ENCODE measurements at regions not wholly inside any gene's neighbourhood (a gene's known extent, or its start where the extent isn't known, plus 50 kb on each side); places are given as distances from the start of the nearest gene placed in this dataset.

GRCh38 chr4:66853845-66854244 lies 691.5 kb downstream of the CENPC start:
- TF ChIP-seq, protein P1, sequence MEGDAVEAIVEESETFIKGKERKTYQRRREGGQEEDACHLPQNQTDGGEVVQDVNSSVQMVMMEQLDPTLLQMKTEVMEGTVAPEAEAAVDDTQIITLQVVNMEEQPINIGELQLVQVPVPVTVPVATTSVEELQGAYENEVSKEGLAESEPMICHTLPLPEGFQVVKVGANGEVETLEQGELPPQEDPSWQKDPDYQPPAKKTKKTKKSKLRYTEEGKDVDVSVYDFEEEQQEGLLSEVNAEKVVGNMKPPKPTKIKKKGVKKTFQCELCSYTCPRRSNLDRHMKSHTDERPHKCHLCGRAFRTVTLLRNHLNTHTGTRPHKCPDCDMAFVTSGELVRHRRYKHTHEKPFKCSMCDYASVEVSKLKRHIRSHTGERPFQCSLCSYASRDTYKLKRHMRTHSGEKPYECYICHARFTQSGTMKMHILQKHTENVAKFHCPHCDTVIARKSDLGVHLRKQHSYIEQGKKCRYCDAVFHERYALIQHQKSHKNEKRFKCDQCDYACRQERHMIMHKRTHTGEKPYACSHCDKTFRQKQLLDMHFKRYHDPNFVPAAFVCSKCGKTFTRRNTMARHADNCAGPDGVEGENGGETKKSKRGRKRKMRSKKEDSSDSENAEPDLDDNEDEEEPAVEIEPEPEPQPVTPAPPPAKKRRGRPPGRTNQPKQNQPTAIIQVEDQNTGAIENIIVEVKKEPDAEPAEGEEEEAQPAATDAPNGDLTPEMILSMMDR (IDR thresholded peaks at IDR 0.05), result no peak
- no peak for TF ChIP-seq TAF1 (IDR thresholded peaks at IDR 0.05; ENCODE audit: borderline replicate concordance, low read depth, low read length)
- TF ChIP-seq, protein P2, sequence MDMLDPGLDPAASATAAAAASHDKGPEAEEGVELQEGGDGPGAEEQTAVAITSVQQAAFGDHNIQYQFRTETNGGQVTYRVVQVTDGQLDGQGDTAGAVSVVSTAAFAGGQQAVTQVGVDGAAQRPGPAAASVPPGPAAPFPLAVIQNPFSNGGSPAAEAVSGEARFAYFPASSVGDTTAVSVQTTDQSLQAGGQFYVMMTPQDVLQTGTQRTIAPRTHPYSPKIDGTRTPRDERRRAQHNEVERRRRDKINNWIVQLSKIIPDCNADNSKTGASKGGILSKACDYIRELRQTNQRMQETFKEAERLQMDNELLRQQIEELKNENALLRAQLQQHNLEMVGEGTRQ (IDR thresholded peaks at IDR 0.05; ENCODE audit: borderline replicate concordance, low read depth, low read length), result no peak
- TF ChIP-seq POLR2AphosphoS5 (IDR thresholded peaks at IDR 0.05; ENCODE audit: low read depth, low read length), result no peak
- no peak for TF ChIP-seq ELF1 (IDR thresholded peaks at IDR 0.05)
- TF ChIP-seq, protein P3, sequence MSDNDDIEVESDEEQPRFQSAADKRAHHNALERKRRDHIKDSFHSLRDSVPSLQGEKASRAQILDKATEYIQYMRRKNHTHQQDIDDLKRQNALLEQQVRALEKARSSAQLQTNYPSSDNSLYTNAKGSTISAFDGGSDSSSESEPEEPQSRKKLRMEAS (IDR thresholded peaks at IDR 0.05; ENCODE audit: low read depth), result no peak

Data from SK-N-SH (cell line).